Ovary (tissue), 3 donors: ENCODE measurements at regions not wholly inside any gene's neighbourhood (a gene's known extent, or its start where the extent isn't known, plus 50 kb on each side); places are given as distances from the start of the nearest gene placed in this dataset.

Experiments used
- EP300 ChIP-seq: sonication (generic); formaldehyde crosslinking; IDR thresholded peaks from one replicate; pipeline ENCODE4 v1.6.1; 2017; ENCODE audit warnings: antibody characterized with exemption
- TF ChIP-seq, protein P1 (sequence below), 3 donors: fragments of 450-650 bp in 2 of 3; fragments of 200-600 bp in 1 of 3; IDR thresholded peaks; one replicate each; pipeline versions ENCODE4 v1.5.1 to v1.8.0; 2016 to 2022; ENCODE audit warnings: antibody characterized with exemption in 3 of 3, mild to moderate bottlenecking in 1 of 3
- donor health status: DM: no; HTN: no; CAD: no.

DNA sequence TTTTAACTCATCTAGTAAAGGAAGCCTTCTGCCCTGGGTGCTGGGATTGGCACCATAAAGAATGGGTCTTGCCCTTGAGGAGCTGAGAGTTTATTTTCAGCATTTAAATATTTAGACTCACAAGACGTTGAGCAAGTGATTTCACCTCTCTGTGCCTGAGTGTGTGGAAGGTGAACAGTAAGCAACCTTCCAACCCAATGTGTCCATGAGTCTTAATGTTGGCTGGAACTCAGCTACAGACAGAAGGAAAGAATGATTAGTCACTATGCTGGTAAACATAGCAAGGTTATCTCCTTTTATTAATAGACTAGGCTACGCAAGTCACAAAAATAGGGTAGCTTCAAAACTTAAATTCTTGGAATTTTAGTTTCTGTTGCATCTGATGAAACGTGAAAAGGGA, 277.4 kb upstream of the GATB start:
- TF ChIP-seq EP300, result no peak
- TF ChIP-seq, protein P1, sequence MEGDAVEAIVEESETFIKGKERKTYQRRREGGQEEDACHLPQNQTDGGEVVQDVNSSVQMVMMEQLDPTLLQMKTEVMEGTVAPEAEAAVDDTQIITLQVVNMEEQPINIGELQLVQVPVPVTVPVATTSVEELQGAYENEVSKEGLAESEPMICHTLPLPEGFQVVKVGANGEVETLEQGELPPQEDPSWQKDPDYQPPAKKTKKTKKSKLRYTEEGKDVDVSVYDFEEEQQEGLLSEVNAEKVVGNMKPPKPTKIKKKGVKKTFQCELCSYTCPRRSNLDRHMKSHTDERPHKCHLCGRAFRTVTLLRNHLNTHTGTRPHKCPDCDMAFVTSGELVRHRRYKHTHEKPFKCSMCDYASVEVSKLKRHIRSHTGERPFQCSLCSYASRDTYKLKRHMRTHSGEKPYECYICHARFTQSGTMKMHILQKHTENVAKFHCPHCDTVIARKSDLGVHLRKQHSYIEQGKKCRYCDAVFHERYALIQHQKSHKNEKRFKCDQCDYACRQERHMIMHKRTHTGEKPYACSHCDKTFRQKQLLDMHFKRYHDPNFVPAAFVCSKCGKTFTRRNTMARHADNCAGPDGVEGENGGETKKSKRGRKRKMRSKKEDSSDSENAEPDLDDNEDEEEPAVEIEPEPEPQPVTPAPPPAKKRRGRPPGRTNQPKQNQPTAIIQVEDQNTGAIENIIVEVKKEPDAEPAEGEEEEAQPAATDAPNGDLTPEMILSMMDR (IDR thresholded peaks at IDR 0.05), result no peak
